GM21367 (cell line): ENCODE measurements at regions not wholly inside any gene's neighbourhood (a gene's known extent, or its start where the extent isn't known, plus 50 kb on each side); places are given as distances from the start of the nearest gene placed in this dataset.

ENCODE experiments used
- ATAC-seq: cut with Tn5 transposase; IDR thresholded peaks from one replicate; pipeline ENCODE4 v1.9.1; 2021; ENCODE audit not compliant: unreplicated experiment

DNA sequence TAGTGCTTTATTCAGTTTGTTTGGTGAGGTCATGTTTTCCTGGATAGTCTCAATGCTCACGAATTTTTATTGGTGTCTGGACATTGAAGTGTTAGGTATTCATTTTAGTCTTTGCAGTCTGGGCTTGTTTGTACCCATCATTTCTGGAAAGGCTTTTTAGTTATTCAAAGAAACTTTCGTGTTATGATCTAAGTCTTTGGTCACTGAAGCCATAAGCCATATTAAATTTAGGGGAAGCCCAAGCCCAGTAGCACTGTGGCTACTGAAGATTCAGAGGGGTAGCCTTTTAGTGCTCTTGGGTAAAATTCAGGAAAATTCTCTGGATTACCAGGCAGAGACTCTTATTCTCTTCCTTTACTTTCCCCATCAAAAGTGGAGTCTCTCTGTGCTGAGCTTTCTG lies 56.2 kb upstream of the PEX5L start:
- ATAC-seq, result no peak

- no peak for ATAC-seq
Observed at GRCh38 chr3:180093535-180093934, 56.8 kb upstream of the PEX5L start.

DNA sequence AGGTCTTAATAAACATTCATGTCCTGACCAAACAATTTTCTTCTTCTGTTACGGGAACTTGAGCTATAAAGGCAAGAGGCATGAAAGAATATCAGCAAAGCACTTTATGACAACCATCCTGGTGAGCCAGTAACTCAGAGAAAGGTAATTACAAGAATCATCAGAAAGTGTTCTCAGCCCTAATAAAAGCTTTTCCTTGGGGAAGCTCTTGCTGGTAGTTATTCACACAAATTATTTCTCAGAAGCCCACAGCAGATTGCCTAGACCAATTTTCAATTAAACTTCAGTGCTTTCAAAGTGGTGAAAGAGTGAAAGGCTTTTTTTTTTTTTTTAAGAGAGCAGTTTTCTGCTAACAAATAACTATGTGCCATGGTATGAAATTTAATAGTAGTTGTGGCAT lies 60.9 kb upstream of the PEX5L start:
- ATAC-seq, result no peak

DNA sequence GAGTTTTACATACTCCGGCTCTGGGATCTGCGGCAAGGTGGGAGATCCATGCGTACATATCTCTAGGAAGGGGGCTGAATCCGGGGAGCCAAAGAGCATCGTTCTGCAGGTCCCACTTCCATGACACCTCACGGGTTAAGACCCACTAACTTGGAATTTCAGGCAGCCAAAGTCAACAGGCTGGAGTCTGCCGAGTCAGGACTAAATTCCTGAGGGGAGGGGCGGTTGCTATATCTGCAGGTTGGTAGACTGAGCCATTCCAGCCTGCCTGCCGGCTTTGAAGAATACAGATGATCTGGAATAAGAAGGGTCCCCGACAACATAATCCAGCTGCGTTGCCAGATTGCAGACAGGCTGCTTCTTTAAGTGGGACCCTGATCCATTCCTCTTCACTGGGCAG lies 65.4 kb upstream of the PEX5L start:
- no peak for ATAC-seq

- ATAC-seq, result no peak
Observed at GRCh38 chr3:180102604-180103003, 65.9 kb upstream of the PEX5L start.

DNA sequence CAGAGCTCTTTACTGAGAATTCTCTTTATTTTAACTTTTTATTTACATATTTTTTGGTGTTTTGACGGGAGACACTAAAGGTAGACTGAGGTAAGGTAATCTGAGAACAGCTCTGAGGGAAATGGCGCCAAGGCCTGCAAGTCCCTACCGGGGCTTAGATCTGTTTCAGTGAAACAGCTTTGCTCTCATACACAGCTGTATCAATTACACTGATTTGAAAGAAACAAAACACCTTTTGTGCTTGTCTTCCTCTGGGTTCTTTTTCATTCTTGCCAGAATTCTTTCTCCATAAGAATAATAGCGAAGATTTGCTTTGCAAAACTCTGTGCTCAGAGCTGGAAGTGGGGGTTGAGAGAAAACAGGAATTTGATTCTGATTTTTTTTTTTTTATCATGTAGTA lies 79.5 kb upstream of the PEX5L start:
- no peak for ATAC-seq

GRCh38 chr3:180116658-180117057 lies 79.9 kb upstream of the PEX5L start:
- no peak for ATAC-seq

DNA sequence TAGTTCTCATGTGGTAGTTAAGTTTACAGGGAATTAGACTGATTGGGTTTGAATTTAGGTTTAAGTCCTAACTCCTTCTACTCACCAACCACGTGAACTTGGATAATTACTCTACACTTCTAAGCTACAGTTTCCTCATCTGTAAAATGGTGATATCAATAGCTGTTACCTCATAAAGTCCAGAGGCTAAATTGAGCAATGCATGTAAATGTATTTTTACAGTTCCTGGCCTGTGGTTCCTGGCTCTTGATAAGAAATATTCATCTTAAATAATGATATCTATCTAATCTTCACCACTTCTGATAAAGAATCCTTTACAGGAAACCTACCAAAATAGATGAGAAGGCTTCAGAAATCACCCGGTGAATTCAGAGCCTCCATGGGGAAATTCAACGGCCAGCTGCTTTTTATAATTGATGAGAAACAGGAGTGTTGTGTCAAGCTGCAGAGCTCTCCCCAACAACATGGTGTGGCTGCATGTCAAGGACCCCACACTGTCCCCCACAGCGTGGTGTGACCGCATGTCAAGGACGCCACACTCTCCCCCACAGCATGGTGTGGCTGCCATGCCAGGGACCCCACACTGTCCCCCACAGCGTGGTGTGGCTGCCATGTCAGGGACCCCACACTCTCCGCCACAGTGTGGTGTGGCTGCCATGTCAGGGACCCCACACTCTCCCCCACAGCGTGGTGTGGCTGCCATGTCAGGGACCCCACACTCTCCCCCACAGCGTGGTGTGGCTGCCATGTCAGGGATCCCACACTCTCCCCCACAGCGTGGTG lies 80.8 kb upstream of the PEX5L start:
- no peak for ATAC-seq

GRCh38 chr3:180119567-180119966 lies 82.8 kb upstream of the PEX5L start:
- ATAC-seq, result no peak

- ATAC-seq, result no peak
Observed at GRCh38 chr3:180123928-180124327, 87.2 kb upstream of the PEX5L start.

DNA sequence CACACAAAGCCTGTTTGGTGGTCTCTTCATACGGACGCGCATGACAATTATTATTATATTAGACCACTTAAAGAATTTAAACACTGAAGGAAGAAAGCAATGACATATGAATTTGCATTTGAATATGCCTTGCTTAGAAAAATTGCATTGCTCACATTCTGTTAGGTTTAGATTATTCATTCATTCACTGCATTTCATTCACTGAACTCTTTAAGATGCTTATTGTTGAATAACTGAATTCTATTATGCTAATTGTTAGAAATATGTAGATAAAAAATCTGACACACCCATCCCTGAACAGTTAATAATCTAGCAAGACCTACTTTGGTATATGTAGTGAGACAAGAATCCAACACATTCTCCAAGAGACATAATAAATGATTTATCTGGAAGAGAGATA lies 94.4 kb upstream of the PEX5L start:
- no peak for ATAC-seq

GRCh38 chr3:180135101-180135500 lies 98.4 kb upstream of the PEX5L start:
- ATAC-seq, result no peak

GRCh38 chr3:180138871-180139270 lies 102.1 kb upstream of the PEX5L start:
- ATAC-seq, result no peak

GRCh38 chr3:180142041-180142440 lies 105.3 kb upstream of the PEX5L start:
- no peak for ATAC-seq

- ATAC-seq, result no peak
Observed at GRCh38 chr3:180142472-180142871, 105.7 kb upstream of the PEX5L start.

- no peak for ATAC-seq
Observed at GRCh38 chr3:180161770-180162169, 125.0 kb upstream of the PEX5L start.

DNA sequence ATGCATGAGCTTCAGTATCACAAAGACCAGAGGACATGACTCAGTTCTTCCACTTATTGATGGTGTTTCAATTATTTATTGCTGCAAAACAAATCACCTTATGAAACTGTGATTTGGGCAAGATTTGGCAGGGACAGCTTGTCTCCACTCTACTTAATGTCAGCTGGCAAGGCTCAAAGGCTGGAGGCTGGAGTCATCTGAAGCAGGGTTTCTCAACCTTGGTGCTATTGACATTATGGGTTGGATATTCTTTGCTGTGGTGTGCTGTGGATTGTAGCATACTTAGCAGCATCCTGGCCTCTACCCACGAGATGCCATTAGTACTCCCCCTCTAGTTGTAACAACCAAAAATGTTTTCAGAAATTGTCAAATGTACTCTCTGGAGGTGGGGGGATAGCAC lies 138.8 kb upstream of the PEX5L start:
- ATAC-seq, result no peak

GRCh38 chr3:180176059-180176458 lies 139.3 kb upstream of the PEX5L start:
- ATAC-seq, result no peak

DNA sequence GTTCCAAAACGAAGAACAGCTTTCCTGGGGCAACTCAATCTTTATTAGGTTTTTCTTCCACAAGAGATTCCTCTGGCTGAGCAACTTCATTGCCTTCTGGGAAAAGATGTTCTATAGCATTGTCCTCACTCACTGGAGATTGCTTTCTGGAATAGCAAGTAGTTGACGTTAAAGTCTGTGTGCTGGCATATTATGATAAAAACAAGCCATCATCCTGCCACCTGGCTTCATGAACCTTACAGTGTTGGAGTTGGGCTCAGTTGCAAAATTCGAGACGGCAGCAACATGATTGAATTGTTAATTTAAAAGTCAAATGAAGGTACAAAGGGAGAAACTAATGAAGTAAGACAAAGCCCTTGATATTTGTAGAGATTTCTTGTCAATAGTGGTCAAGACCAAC lies 140.5 kb upstream of the PEX5L start:
- no peak for ATAC-seq

DNA sequence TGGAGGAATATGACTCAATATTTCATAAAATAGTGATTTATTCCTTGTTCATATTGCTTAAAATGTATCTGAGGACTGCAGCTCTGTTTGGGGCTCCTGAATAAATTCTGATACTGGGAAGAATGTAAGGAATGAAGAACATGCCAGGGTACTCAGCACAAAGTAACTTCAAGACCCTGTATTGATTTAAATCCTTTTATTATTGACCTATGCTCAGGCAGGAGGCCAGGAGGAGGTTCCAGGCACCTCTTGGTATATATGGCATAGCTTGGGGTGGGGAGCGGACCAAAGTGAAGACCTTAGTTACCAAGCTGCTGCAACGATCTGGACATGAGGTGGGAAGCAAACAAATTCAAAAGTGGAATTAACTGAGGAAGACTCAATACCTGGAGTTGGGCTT lies 142.8 kb upstream of the PEX5L start:
- no peak for ATAC-seq

GRCh38 chr3:180180795-180181194 lies 144.1 kb upstream of the PEX5L start:
- ATAC-seq, result no peak

GRCh38 chr3:180181387-180181786 lies 144.7 kb upstream of the PEX5L start:
- ATAC-seq, result no peak

- ATAC-seq, result no peak
Observed at GRCh38 chr3:180183346-180183745, 146.6 kb upstream of the PEX5L start.
